GM12874 (cell line): ENCODE measurements at regions not wholly inside any gene's neighbourhood (a gene's known extent, or its start where the extent isn't known, plus 50 kb on each side); places are given as distances from the start of the nearest gene placed in this dataset.

Experiments used
- CTCF ChIP-seq: IDR thresholded peaks from 2 replicates; pipeline ENCODE4 v1.5.1; 2011; ENCODE audit warnings: low read depth, mild to moderate bottlenecking, control low read depth, low read length, moderate library complexity; ENCODE audit not compliant: insufficient read depth

- TF ChIP-seq CTCF: no peak
These were observed 279.7 kb downstream of the OSR1 start for GRCh38 chr2:19078709-19079108.

- TF ChIP-seq CTCF: no peak
These were observed 284.9 kb downstream of the OSR1 start for GRCh38 chr2:19073522-19073921.

GRCh38 chr2:19072161-19072560 is 286.3 kb downstream of the OSR1 start:
- TF ChIP-seq CTCF: no peak

GRCh38 chr2:19070886-19071285 is 287.5 kb downstream of the OSR1 start:
- TF ChIP-seq CTCF: no peak

GRCh38 chr2:19068206-19068605 is 290.2 kb downstream of the OSR1 start:
- TF ChIP-seq CTCF: no peak

GRCh38 chr2:19062370-19062769 is 296.1 kb downstream of the OSR1 start:
- TF ChIP-seq CTCF: no peak

GRCh38 chr2:19059076-19059475 is 299.3 kb downstream of the OSR1 start:
- no peak for TF ChIP-seq CTCF
